ENCODE measurements at regions not wholly inside any gene's neighbourhood (a gene's known extent, or its start where the extent isn't known, plus 50 kb on each side); places are given as distances from the start of the nearest gene placed in this dataset.

DNA sequence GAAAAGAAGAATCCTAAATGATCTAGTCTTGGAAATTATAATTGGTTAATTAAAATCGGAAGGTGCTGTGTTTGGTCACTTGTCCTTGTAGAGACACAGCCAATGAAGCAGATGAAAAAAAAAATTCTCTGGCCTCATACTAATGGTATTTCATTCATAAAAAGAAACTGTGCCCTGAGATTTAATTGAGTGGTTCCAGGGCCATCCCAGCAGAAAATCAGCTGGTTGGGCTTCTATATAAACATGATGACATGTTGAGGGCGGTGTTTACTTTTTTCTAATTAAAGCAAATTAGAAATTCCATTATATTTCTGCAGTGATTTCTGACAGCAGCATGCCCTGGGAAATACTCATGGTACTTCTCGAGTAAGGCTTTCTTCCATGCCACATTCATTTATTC is 191.9 kb upstream of the KCNJ16 start:
- TF ChIP-seq CTCF (IDR thresholded peaks at IDR 0.05) = no peak
- no peak for TF ChIP-seq POLR2A (IDR thresholded peaks at IDR 0.05)
